A549 (cell line): ENCODE measurements at regions not wholly inside any gene's neighbourhood (a gene's known extent, or its start where the extent isn't known, plus 50 kb on each side); places are given as distances from the start of the nearest gene placed in this dataset.

ENCODE experiments used
- ATAC-seq, 2 experiments: fragments of 200-7000 bp in 1 of 2; fragments of >200 bp in 1 of 2; cut with Nextera tagmentation in 1 of 2; cut with Tn5 transposase in 1 of 2; 3 replicates each; pipeline versions ENCODE4 v1.8.0 to v1.9.1; 2018 to 2020; ENCODE audit warnings: mild to moderate bottlenecking in 1 of 2, moderate library complexity in 1 of 2
- CTCF ChIA-PET: fragments of 300-600 bp; sonication (Branson Sonifier 250); formaldehyde crosslinking; extraction: SDS; loops from one replicate; lab custom pipeline; 2021; ENCODE audit warnings: antibody characterized with exemption, inconsistent platforms; lab: Yijun Ruan, JAX
- POLR2A ChIA-PET: fragments of 350-600 bp; formaldehyde crosslinking; extraction: SDS; loops from one replicate; lab custom pipeline; 2021; ENCODE audit warnings: antibody characterized with exemption, inconsistent platforms; lab: Yijun Ruan, JAX
- DNase-seq, 2 experiments: peaks; one replicate each; pipeline versions ENCODE4 v3.0.0 to v3.0.0-alpha.2; 2011 to 2016; ENCODE audit warnings: low read depth in 1 of 2, low spot score in 1 of 2
- FAIRE-seq: peaks from 2 replicates; lab custom pipeline; 2011; peaks lifted over from hg19 to GRCh38; lab: Jason Lieb, UNC
- H3K27ac ChIP-seq, 2 experiments: fragments of >200 bp; sonication (Bioruptor Twin); formaldehyde crosslinking; 3 replicates each; pipeline ENCODE4 v1.5.1; 2016 to 2017
- H3K4me1 ChIP-seq: fragments of >200 bp; sonication (Bioruptor Twin); formaldehyde crosslinking; 3 replicates; pipeline ENCODE4 v1.6.1; 2016
- H3K4me2 ChIP-seq: fragments of >200 bp; sonication (Bioruptor Twin); formaldehyde crosslinking; 3 replicates; pipeline ENCODE4 v1.6.1; 2016
- H3K4me3 ChIP-seq: fragments of >200 bp; sonication (Bioruptor Twin); formaldehyde crosslinking; 3 replicates; pipeline ENCODE4 v1.5.1; 2016
- H3K9me3 ChIP-seq: fragments of >200 bp; sonication (Bioruptor Twin); formaldehyde crosslinking; 3 replicates; pipeline ENCODE4 v1.6.1; 2016
- CEBPB ChIP-seq, 2 experiments: fragments of >200 bp in 1 of 2; sonication (Bioruptor Twin) in 1 of 2; formaldehyde crosslinking in 1 of 2; IDR thresholded peaks; 2 replicates each; pipeline ENCODE4 v1.6.1; 2012 to 2016
- FOSB ChIP-seq: fragments of 250-450 bp; sonication (Bioruptor Pico); IDR thresholded peaks from 2 replicates; pipeline ENCODE4 v1.5.0; 2020; ENCODE audit warnings: mild to moderate bottlenecking, moderate library complexity
- HOXB13 ChIP-seq: fragments of 250-450 bp; sonication (Bioruptor Pico); IDR thresholded peaks from 2 replicates; pipeline ENCODE4 v1.5.0; 2020; ENCODE audit warnings: low read depth, mild to moderate bottlenecking, moderate library complexity
- MYC ChIP-seq: IDR thresholded peaks from 2 replicates; pipeline ENCODE4 v1.6.1; 2012; ENCODE audit warnings: mild to moderate bottlenecking, inconsistent platforms, low read length, improper control_type of control experiment, borderline replicate concordance
- NFE2L2 ChIP-seq: fragments of 150-350 bp; conservative IDR thresholded peaks from 2 replicates; pipeline ENCODE4 v1.6.1; 2014; ENCODE audit warnings: low read length
- NPAS2 ChIP-seq: fragments of 250-450 bp; sonication (Bioruptor Pico); IDR thresholded peaks from 2 replicates; pipeline ENCODE4 v1.8.0; 2022; ENCODE audit warnings: mild to moderate bottlenecking, moderate library complexity, borderline replicate concordance
- NR3C1 ChIP-seq: fragments of >200 bp; sonication (Bioruptor Twin); formaldehyde crosslinking; IDR thresholded peaks from 3 replicates; pipeline ENCODE4 v1.6.1; 2017
- SREBF2 ChIP-seq: fragments of 450-650 bp; IDR thresholded peaks from 2 replicates; pipeline ENCODE4 v1.6.1; 2014; ENCODE audit warnings: mild to moderate bottlenecking, moderate library complexity
- ZSCAN20 ChIP-seq: fragments of 250-450 bp; sonication (Bioruptor Pico); IDR thresholded peaks from 2 replicates; pipeline ENCODE4 v1.8.0; 2022; ENCODE audit warnings: mild to moderate bottlenecking, moderate library complexity
- WGBS: methylation state at CpG from one replicate; pipeline ENCODE4 v1.1.6; 2017; ENCODE audit errors: missing lambda C conversion rate; 5-methylcytosine and 5-hydroxymethylcytosine counted together
- TF ChIP-seq, protein P1 (sequence below): fragments of >200 bp; sonication (Bioruptor Twin); formaldehyde crosslinking; IDR thresholded peaks from 3 replicates; pipeline ENCODE4 v1.6.1; 2016
- TF ChIP-seq, protein P2 (sequence below): fragments of >200 bp; sonication (Bioruptor Twin); formaldehyde crosslinking; IDR thresholded peaks from 2 replicates; pipeline ENCODE4 v1.6.1; 2016
- TF ChIP-seq, protein P3 (sequence below): IDR thresholded peaks from 2 replicates; pipeline ENCODE4 v1.6.1; 2012; ENCODE audit warnings: low read depth, borderline replicate concordance
- TF ChIP-seq, protein P4 (sequence below): fragments of 200-600 bp; sonication (generic); IDR thresholded peaks from 2 replicates; pipeline ENCODE4 v1.6.1; 2016; ENCODE audit warnings: antibody characterized with exemption, mild to moderate bottlenecking, moderate library complexity
- TF ChIP-seq, protein P5 (sequence below): fragments of 150-350 bp; IDR thresholded peaks from 2 replicates; pipeline ENCODE4 v1.6.1; 2014; ENCODE audit warnings: low read depth, mild to moderate bottlenecking, low read length

DNA sequence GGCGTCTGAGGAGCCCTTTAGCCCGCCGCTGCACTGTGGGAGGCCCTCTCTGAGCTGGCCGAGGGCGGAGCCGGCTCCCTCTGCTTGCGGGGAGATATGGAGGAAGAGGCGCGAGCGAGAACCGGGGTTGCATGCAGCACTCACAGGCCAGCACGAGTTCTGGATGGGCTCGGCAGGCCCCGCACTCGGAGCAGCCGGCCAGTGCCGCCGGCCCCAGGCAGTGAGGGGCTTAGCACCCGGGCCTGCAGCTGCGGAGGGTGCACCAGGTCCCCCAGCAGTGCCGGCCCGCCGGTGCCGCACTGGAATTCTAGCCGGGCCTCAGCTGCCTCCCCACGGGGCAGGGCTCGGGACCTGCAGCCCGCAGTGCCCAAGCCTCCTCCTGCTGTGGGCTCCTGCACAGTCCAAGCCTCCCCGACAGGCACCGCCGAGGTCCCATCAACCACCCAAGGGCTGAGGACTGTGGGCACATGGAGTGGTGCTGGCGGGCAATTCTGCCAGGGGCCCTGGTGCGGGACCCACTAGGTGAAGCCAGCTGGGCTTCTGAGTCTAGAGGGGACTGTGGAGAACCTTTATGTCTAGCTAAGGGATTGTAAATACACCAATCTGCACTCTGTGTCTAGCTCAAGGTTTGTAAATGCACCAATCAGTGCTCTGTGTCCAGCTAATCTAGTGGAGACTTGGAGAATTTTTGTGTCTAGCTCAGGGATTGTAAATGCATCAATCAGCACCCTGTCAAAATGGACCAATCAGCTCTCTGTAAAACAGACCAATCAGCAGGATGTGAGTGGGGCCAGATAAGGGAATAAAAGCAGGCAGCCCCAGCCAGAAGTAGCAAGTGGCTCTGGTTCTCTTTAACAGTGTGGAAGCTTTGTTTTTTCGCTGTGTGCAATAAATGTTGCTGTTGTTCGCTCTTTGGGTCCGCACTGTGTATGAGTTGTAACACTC, 329.7 kb upstream of the JARID2 start (continued):
- TF ChIP-seq, protein P1, sequence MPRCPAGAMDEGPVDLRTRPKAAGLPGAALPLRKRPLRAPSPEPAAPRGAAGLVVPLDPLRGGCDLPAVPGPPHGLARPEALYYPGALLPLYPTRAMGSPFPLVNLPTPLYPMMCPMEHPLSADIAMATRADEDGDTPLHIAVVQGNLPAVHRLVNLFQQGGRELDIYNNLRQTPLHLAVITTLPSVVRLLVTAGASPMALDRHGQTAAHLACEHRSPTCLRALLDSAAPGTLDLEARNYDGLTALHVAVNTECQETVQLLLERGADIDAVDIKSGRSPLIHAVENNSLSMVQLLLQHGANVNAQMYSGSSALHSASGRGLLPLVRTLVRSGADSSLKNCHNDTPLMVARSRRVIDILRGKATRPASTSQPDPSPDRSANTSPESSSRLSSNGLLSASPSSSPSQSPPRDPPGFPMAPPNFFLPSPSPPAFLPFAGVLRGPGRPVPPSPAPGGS, result no peak
- TF ChIP-seq FOSB (no peak), NFE2L2 (no peak)

DNA sequence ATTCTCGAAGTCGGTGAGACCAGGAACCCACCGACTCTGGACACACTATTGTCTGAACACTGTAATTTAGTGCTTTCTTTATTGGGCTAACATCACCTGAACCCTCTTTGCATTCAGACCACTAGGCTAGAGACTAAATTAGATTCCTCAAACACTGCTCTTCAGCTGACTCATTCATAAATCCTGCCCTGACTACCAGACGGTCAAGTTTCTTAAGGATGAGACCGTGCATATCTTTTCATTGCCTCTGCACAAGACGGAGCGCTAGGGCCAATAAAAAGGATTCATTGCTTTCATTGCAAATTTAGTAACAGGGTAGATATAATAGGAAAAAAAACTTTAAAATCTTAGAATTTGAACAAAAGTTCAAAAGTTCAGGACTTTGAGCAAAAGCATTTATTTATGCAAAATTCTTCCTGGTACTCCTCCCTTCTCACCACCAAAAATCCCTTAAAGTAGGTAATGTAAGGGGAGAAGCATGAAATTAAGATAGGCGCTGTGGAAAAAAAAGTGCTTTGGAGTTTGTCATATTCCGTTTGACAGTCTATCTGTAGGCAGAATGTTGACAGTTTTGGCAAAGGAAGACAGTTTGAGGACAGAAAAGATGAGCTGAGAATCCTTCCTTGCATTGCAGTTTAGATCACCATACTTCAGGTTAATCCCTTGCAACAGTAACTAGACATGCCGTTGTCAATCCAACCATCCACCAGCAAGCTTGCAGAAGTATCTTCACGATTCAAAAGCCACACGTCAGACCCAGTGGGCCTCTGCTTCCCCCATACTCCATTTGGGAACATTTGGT, 328.6 kb upstream of the JARID2 start:
- FAIRE-seq (no peak), DNase-seq (peak in 1 of 2 experiments; percentile 4), ATAC-seq (no peak)
- H3K4me3 ChIP-seq, result no peak overlapping the region
- no peak overlapping the region for H3K27ac ChIP-seq
- H3K4me2 ChIP-seq, result no peak overlapping the region
- POLR2A ChIA-PET, result no interaction called here
- TF ChIP-seq, protein P2, sequence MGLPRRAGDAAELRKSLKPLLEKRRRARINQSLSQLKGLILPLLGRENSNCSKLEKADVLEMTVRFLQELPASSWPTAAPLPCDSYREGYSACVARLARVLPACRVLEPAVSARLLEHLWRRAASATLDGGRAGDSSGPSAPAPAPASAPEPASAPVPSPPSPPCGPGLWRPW, result no peak
- TF ChIP-seq ZSCAN20 (CRISPR knock-in tag) (no peak), CEBPB (IDR thresholded peaks at IDR 0.05) (no peak), MYC (no peak), SREBF2 (no peak), NPAS2 (no peak), NFE2L2 (no peak), HOXB13 (CRISPR knock-in tag) (no peak), NR3C1 (no peak)
- TF ChIP-seq, protein P3, sequence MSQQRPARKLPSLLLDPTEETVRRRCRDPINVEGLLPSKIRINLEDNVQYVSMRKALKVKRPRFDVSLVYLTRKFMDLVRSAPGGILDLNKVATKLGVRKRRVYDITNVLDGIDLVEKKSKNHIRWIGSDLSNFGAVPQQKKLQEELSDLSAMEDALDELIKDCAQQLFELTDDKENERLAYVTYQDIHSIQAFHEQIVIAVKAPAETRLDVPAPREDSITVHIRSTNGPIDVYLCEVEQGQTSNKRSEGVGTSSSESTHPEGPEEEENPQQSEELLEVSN, result no peak
- TF ChIP-seq, protein P4, sequence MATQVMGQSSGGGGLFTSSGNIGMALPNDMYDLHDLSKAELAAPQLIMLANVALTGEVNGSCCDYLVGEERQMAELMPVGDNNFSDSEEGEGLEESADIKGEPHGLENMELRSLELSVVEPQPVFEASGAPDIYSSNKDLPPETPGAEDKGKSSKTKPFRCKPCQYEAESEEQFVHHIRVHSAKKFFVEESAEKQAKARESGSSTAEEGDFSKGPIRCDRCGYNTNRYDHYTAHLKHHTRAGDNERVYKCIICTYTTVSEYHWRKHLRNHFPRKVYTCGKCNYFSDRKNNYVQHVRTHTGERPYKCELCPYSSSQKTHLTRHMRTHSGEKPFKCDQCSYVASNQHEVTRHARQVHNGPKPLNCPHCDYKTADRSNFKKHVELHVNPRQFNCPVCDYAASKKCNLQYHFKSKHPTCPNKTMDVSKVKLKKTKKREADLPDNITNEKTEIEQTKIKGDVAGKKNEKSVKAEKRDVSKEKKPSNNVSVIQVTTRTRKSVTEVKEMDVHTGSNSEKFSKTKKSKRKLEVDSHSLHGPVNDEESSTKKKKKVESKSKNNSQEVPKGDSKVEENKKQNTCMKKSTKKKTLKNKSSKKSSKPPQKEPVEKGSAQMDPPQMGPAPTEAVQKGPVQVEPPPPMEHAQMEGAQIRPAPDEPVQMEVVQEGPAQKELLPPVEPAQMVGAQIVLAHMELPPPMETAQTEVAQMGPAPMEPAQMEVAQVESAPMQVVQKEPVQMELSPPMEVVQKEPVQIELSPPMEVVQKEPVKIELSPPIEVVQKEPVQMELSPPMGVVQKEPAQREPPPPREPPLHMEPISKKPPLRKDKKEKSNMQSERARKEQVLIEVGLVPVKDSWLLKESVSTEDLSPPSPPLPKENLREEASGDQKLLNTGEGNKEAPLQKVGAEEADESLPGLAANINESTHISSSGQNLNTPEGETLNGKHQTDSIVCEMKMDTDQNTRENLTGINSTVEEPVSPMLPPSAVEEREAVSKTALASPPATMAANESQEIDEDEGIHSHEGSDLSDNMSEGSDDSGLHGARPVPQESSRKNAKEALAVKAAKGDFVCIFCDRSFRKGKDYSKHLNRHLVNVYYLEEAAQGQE, result no peak
- TF ChIP-seq, protein P5, sequence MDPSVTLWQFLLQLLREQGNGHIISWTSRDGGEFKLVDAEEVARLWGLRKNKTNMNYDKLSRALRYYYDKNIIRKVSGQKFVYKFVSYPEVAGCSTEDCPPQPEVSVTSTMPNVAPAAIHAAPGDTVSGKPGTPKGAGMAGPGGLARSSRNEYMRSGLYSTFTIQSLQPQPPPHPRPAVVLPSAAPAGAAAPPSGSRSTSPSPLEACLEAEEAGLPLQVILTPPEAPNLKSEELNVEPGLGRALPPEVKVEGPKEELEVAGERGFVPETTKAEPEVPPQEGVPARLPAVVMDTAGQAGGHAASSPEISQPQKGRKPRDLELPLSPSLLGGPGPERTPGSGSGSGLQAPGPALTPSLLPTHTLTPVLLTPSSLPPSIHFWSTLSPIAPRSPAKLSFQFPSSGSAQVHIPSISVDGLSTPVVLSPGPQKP, result no peak
- CTCF ChIA-PET, result no interaction called here
- H3K4me1 ChIP-seq, result no peaks in the 10 kb centered on the region
- WGBS, result 68% methylated on average over 12 of the region's 12 CpGs
- no peaks in the 10 kb centered on the region for H3K9me3 ChIP-seq
